Natural killer cell (primary cell): ENCODE measurements at regions not wholly inside any gene's neighbourhood (a gene's known extent, or its start where the extent isn't known, plus 50 kb on each side); places are given as distances from the start of the nearest gene placed in this dataset.

ENCODE experiments used
- ATAC-seq, 3 donors: fragments of 150-1000 bp in 2 of 3; fragments of 200-7000 bp in 1 of 3; cut with Tn5 transposase; 1 replicate in 1 of 3; 2 replicates in 2 of 3; pipeline ENCODE4 v1.10.0; 2021; ENCODE audit warnings: mild to moderate bottlenecking in 2 of 3, moderate library complexity in 2 of 3
- DNase-seq, 2 donors: peaks; one replicate each; pipeline versions ENCODE4 v3.0.0 to v3.0.0-alpha.2; 2013 to 2021; ENCODE audit warnings: mixed read lengths in 1 of 2
- H3K27ac ChIP-seq: one replicate; pipeline ENCODE4 v1.5.1; 2013; ENCODE audit warnings: mild to moderate bottlenecking, low read length
- H3K27me3 ChIP-seq: one replicate; pipeline ENCODE4 v1.6.1; 2013; ENCODE audit warnings: low read length; ENCODE audit not compliant: control insufficient read depth, insufficient read depth
- H3K36me3 ChIP-seq: one replicate; pipeline ENCODE4 v1.6.1; 2013; ENCODE audit warnings: low read length; ENCODE audit not compliant: control insufficient read depth, insufficient read depth
- H3K4me1 ChIP-seq: one replicate; pipeline ENCODE4 v1.6.1; 2013; ENCODE audit warnings: low read length; ENCODE audit not compliant: control insufficient read depth, insufficient read depth
- H3K4me3 ChIP-seq: one replicate; pipeline ENCODE4 v1.5.1; 2013; ENCODE audit warnings: low read length
- H3K9me3 ChIP-seq: one replicate; pipeline ENCODE4 v1.6.1; 2013; ENCODE audit warnings: low read length; ENCODE audit not compliant: control insufficient read depth, insufficient read depth
- H3K27ac Mint-ChIP-seq, 2 donors: one replicate each; pipeline ENCODE4 v1.8.0; 2022; ENCODE audit warnings: mild to moderate bottlenecking in 2 of 2, mixed read lengths in 2 of 2, moderate library complexity in 1 of 2
- H3K27me3 Mint-ChIP-seq, 2 donors: one replicate each; pipeline ENCODE4 v1.8.0; 2022; ENCODE audit warnings: low read depth in 2 of 2, mixed read lengths in 2 of 2
- H3K36me3 Mint-ChIP-seq: one replicate; pipeline ENCODE4 v1.8.0; 2022; ENCODE audit warnings: mixed read lengths
- H3K4me1 Mint-ChIP-seq, 2 donors: one replicate each; pipeline ENCODE4 v1.8.0; 2022; ENCODE audit warnings: mixed read lengths in 2 of 2
- H3K4me3 Mint-ChIP-seq: one replicate; pipeline ENCODE4 v1.8.0; 2022; ENCODE audit warnings: mild to moderate bottlenecking, moderate library complexity, mixed read lengths
- H3K9me3 Mint-ChIP-seq, 2 donors: one replicate each; pipeline ENCODE4 v1.8.0; 2022; ENCODE audit warnings: mixed read lengths in 2 of 2
- whole genome bisulfite sequencing: methylation state at CpG from one replicate; pipeline ENCODE4 v1.1.7; 2013; ENCODE audit warnings: missing lambda C conversion rate; ENCODE audit not compliant: insufficient coverage; 5-methylcytosine and 5-hydroxymethylcytosine counted together
- intact Hi-C: fragments of 100-400 bp; cut with micrococcal nuclease; formaldehyde crosslinking; loops from one replicate; pipeline ENCODE4 v1.14.2; 2022
- TF ChIP-seq, protein P1 (sequence below): fragments of 200-600 bp; IDR thresholded peaks from one replicate; pipeline ENCODE4 v1.8.0; 2022; ENCODE audit warnings: antibody characterized with exemption

DNA sequence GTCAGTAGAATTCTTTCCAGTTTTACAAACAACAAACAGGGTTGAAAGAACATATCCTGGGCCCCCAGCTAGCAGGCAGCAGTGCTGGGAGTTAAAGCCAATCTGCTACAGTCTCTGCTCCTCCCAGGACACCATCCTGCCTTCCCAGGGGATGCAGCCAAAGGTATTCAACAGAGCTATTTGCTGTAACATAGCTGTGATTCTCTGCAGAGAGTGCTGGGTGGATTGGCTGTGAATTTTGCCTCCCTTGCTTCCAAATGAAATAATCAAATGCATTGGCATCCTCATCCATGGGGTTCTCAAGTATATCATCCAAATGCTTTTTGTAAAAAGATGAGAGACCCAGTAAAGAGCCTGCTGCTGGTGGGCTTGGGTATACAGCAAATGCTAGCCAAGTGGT is 124.3 kb downstream of the NPIPB5 start:
- Histone ChIP-seq H3K4me3 (no peak overlapping the region), H3K27me3 (no peaks in the 10 kb centered on the region), H3K27ac (no peak overlapping the region), H3K4me1 (no peaks in the 10 kb centered on the region), H3K36me3 (no peaks in the 10 kb centered on the region), H3K9me3 (no peaks in the 10 kb centered on the region)
- peaks cover 6 to 8% of the 10 kb centered on the region in 2 donors for H3K27me3 Mint-ChIP-seq
- intact Hi-C loops, result no loop called here
- H3K36me3 Mint-ChIP-seq, result no peaks in the 10 kb centered on the region
- TF ChIP-seq, protein P1, sequence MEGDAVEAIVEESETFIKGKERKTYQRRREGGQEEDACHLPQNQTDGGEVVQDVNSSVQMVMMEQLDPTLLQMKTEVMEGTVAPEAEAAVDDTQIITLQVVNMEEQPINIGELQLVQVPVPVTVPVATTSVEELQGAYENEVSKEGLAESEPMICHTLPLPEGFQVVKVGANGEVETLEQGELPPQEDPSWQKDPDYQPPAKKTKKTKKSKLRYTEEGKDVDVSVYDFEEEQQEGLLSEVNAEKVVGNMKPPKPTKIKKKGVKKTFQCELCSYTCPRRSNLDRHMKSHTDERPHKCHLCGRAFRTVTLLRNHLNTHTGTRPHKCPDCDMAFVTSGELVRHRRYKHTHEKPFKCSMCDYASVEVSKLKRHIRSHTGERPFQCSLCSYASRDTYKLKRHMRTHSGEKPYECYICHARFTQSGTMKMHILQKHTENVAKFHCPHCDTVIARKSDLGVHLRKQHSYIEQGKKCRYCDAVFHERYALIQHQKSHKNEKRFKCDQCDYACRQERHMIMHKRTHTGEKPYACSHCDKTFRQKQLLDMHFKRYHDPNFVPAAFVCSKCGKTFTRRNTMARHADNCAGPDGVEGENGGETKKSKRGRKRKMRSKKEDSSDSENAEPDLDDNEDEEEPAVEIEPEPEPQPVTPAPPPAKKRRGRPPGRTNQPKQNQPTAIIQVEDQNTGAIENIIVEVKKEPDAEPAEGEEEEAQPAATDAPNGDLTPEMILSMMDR, result no peak
- H3K27ac Mint-ChIP-seq, result no peak overlapping the region
- ATAC-seq (no peak), DNase-seq (no peak)
- no peaks in the 10 kb centered on the region for H3K9me3 Mint-ChIP-seq
- H3K4me1 Mint-ChIP-seq, result no peaks in the 10 kb centered on the region
- no peak overlapping the region for H3K4me3 Mint-ChIP-seq

DNA sequence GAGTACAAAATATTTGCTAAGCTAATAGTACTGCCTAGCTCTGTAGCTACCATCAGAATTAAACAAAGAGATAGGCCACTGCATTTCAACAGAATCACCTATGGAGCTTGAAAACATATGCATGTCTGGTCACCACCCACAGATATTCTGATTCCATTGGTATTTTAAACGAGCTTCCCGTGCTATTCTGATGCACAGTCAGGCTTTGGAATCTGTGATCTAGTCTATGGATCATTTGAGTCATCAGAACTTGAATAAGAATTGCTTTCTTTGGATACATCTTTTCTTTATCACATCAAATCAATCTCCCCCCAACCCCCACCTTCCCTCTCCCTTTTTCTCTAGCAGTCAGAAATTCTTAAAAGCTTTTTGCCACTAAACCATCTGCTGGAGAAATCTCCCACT is 124.7 kb downstream of the NPIPB5 start:
- Histone ChIP-seq H3K4me1 (no peaks in the 10 kb centered on the region), H3K4me3 (no peak overlapping the region), H3K27me3 (no peaks in the 10 kb centered on the region), H3K27ac (no peak overlapping the region), H3K36me3 (no peaks in the 10 kb centered on the region), H3K9me3 (no peaks in the 10 kb centered on the region)
- TF ChIP-seq, protein P1, result no peak
- Mint-ChIP-seq H3K4me1 (no peaks in the 10 kb centered on the region), H3K27ac (no peak overlapping the region), H3K4me3 (no peak overlapping the region), H3K27me3 (peaks cover 6 to 8% of the 10 kb centered on the region in 2 donors), H3K36me3 (no peaks in the 10 kb centered on the region), H3K9me3 (no peaks in the 10 kb centered on the region)
- intact Hi-C loops, result no loop called here
- 18% methylated on average over 2 of the region's 2 CpGs for WGBS
- no peak for DNase-seq
- ATAC-seq, result no peak

DNA sequence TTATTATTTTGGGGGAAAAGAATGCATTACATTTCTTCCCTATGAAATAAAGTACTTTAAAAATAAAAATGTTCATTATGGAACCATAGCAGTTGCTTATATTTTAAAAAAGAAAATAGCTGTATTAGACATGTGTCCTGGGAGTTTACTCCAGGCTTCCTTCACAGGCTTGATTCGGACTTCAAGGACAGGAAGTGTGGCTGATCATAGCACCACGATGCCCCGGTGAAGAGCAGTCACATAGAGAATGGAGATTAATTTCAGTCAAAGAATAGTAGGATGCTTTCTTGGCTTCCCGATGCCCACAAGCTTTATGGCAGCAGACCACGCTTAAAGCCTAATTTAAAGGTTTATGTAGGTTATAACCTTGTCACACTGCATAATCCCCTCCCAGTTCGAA is 125.1 kb downstream of the NPIPB5 start:
- Histone ChIP-seq H3K4me3 (no peak overlapping the region), H3K27me3 (no peaks in the 10 kb centered on the region), H3K36me3 (no peaks in the 10 kb centered on the region), H3K9me3 (no peaks in the 10 kb centered on the region), H3K4me1 (no peaks in the 10 kb centered on the region), H3K27ac (no peak overlapping the region)
- no peak overlapping the region for H3K4me3 Mint-ChIP-seq
- H3K36me3 Mint-ChIP-seq, result no peaks in the 10 kb centered on the region
- peaks cover 6 to 8% of the 10 kb centered on the region in 2 donors for H3K27me3 Mint-ChIP-seq
- DNase-seq (no peak), ATAC-seq (no peak)
- H3K27ac Mint-ChIP-seq, result no peak overlapping the region
- TF ChIP-seq, protein P1, result no peak
- WGBS, result 48% methylated on average over 6 of the region's 6 CpGs
- intact Hi-C loops, result no loop called here
- no peaks in the 10 kb centered on the region for H3K4me1 Mint-ChIP-seq
- no peaks in the 10 kb centered on the region for H3K9me3 Mint-ChIP-seq

DNA sequence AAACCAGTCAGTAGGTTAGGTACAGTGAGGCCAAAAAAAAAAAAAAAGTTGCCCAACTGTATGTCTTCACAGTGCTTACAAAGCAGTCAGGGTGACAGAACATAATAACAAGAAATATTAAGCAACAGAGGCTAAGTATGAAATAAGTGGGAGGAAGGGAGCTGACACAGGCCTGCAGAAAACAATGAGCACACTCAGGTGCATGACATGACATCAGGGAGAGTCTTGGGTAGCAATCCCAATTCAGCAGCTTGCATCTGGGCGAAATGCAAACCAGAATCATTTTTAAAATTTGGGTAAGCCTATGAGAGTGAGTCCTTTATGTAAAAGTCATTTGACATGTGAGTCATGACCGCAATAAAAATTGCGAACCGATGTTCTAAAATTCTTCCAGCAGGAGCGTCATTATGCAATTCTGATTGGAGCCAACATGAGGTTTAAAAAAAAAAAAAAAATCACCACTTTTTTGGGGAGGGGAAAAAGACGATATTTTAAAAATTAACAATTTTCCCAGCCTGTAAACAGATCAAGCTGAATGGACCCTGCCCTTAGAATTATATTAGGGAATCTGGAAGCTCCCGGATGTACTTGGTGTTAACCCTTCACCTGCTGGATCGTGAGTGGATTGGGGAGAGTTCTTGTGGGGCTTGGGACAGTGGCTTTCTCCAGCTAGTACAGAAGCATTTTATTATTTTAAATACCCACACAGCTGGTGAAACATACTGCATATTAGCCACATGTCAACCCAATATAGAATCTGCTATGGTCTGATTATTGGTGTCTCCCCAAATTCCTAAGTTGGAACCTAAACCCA is 127.9 kb downstream of the NPIPB5 start:
- TF ChIP-seq, protein P1, result no peak
- Histone ChIP-seq H3K4me1 (no peaks in the 10 kb centered on the region), H3K36me3 (no peaks in the 10 kb centered on the region), H3K27me3 (no peaks in the 10 kb centered on the region), H3K4me3 (no peak overlapping the region), H3K27ac (no peak overlapping the region), H3K9me3 (no peaks in the 10 kb centered on the region)
- WGBS, result 89% methylated on average over 6 of the region's 8 CpGs
- Mint-ChIP-seq H3K27me3 (peaks cover 3 to 7% of the 10 kb centered on the region in 2 donors), H3K9me3 (no peaks in the 10 kb centered on the region), H3K4me3 (no peak overlapping the region), H3K36me3 (no peaks in the 10 kb centered on the region), H3K27ac (no peak overlapping the region), H3K4me1 (no peaks in the 10 kb centered on the region)
- no peak for ATAC-seq
- no peak for DNase-seq
- intact Hi-C loops, result no loop called here
